ENCODE measurements at regions not wholly inside any gene's neighbourhood (a gene's known extent, or its start where the extent isn't known, plus 50 kb on each side); places are given as distances from the start of the nearest gene placed in this dataset.

DNA sequence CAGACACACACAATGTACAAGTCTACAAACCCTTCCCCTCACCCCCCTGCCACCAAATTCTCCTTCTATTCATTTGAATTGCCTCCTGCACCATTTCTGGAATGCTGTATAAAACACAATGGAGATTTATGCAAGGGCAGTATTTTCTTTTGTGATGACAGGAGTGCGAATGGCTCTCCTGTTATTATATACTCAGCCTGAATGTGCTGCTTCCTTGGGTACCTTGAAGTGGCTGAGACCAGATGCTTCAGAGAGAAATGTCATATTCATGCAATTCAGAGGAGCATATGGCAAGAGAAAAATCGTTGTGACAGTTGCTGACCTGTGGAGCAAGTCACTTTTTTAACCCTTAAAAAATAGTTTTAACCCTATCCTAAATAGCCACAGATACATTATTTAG is 468.0 kb upstream of the WWC1 start:
- CTCF ChIA-PET: no interaction called here
- Histone ChIP-seq H3K27ac (ENCODE audit: control insufficient read depth, insufficient read depth) (no peak overlapping the region), H3K9ac (ENCODE audit: control insufficient read depth, insufficient read depth, low read length) (no peak overlapping the region), H3K4me3 (no peak overlapping the region), H3K79me2 (ENCODE audit: control insufficient read depth, insufficient read depth, low read length) (no peaks in the 10 kb centered on the region), H4K20me1 (ENCODE audit: control insufficient read depth, insufficient read depth) (no peaks in the 10 kb centered on the region), H3K9me3 (replicated peaks; ENCODE audit: control insufficient read depth, insufficient read depth, low read length) (no peaks in the 10 kb centered on the region), H3K4me2 (ENCODE audit: control insufficient read depth, insufficient read depth) (no peak overlapping the region), H2AFZ (ENCODE audit: control insufficient read depth, low read depth, low read length) (no peak overlapping the region), H3K36me3 (ENCODE audit: control insufficient read depth in 2 of 2, insufficient read depth in 2 of 2, low read length in 1 of 2) (no peaks in the 10 kb centered on the region), H3K27me3 (replicated peaks in 1 of 2; ENCODE audit: control insufficient read depth in 2 of 2, insufficient read depth in 2 of 2, low read length in 1 of 2) (no peaks in the 10 kb centered on the region), H3K4me1 (ENCODE audit: control insufficient read depth, insufficient read depth, low read length) (no peaks in the 10 kb centered on the region)
- FAIRE-seq (no peak), DNase-seq (ENCODE audit: low read depth, low spot score) (no peak), ATAC-seq (no peak)
- WGBS (ENCODE audit: insufficient coverage, insufficient replicate concordance, low lambda C conversion rate, missing lambda C conversion rate): 31% methylated on average over 2 of the region's 2 CpGs
- in situ Hi-C loops (cut with MboI) (no loop called here), intact Hi-C loops (cut with micrococcal nuclease; ENCODE audit: unreplicated experiment) (no loop called here)
- RAD21 ChIA-PET (ENCODE audit: unreplicated experiment): no interaction called here
- TF ChIP-seq POLR2A (IDR thresholded peaks at IDR 0.05; ENCODE audit: low read depth, low read length) (no peak), SMC3 (IDR thresholded peaks at IDR 0.05; ENCODE audit: borderline replicate concordance, low read length) (no peak), EGR1 (IDR thresholded peaks at IDR 0.05; ENCODE audit: borderline replicate concordance in 1 of 2, low read depth in 2 of 2, low read length in 2 of 2) (no peak), POLR2AphosphoS2 (IDR thresholded peaks at IDR 0.05; ENCODE audit: low read depth, low read length) (no peak), CBX3 (IDR thresholded peaks at IDR 0.05; ENCODE audit: borderline replicate concordance, low read depth) (no peak), STAT3 (IDR thresholded peaks at IDR 0.05; ENCODE audit: low read depth, low read length) (no peak), ZNF384 (IDR thresholded peaks at IDR 0.05; ENCODE audit: borderline replicate concordance, low read depth, low read length) (no peak), FOS (IDR thresholded peaks at IDR 0.05; ENCODE audit: borderline replicate concordance, extremely low read depth, insufficient read length) (no peak), HDGF (IDR thresholded peaks at IDR 0.05) (no peak), SIX5 (IDR thresholded peaks at IDR 0.05; ENCODE audit: low read depth, low read length, severe bottlenecking) (no peak)
- TF ChIP-seq, protein P1, sequence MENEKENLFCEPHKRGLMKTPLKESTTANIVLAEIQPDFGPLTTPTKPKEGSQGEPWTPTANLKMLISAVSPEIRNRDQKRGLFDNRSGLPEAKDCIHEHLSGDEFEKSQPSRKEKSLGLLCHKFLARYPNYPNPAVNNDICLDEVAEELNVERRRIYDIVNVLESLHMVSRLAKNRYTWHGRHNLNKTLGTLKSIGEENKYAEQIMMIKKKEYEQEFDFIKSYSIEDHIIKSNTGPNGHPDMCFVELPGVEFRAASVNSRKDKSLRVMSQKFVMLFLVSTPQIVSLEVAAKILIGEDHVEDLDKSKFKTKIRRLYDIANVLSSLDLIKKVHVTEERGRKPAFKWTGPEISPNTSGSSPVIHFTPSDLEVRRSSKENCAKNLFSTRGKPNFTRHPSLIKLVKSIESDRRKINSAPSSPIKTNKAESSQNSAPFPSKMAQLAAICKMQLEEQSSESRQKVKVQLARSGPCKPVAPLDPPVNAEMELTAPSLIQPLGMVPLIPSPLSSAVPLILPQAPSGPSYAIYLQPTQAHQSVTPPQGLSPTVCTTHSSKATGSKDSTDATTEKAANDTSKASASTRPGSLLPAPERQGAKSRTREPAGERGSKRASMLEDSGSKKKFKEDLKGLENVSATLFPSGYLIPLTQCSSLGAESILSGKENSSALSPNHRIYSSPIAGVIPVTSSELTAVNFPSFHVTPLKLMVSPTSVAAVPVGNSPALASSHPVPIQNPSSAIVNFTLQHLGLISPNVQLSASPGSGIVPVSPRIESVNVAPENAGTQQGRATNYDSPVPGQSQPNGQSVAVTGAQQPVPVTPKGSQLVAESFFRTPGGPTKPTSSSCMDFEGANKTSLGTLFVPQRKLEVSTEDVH (IDR thresholded peaks at IDR 0.05; ENCODE audit: low read depth, partially characterized antibody): no peak
- POLR2A ChIA-PET: no interaction called here
- no TSS peak for BruUV-seq (replicated peaks)
- SMC1A ChIA-PET (ENCODE audit: uncharacterized antibody, unreplicated experiment): no interaction called here

Measured in GM12878 (cell line).